Thyroid gland (tissue), 4 donors: ENCODE measurements at regions not wholly inside any gene's neighbourhood (a gene's known extent, or its start where the extent isn't known, plus 50 kb on each side); places are given as distances from the start of the nearest gene placed in this dataset.

Experiments
- POLR2A ChIP-seq, 2 donors: fragments of 450-650 bp; IDR thresholded peaks; one replicate each; pipeline ENCODE4 v1.6.1; 2017; ENCODE audit warnings: antibody characterized with exemption in 2 of 2, mild to moderate bottlenecking in 2 of 2, moderate library complexity in 1 of 2
- TF ChIP-seq, protein P1 (sequence below), 6 experiments: fragments of 200-600 bp in 3 of 6; fragments of 450-650 bp in 3 of 6; sonication (generic) in 3 of 6; IDR thresholded peaks; one replicate each; pipeline ENCODE4 v1.5.1; 2016 to 2019; ENCODE audit warnings: antibody characterized with exemption in 6 of 6, mild to moderate bottlenecking in 2 of 6, inconsistent platforms in 1 of 6, moderate library complexity in 1 of 6

- TF ChIP-seq, protein P1, sequence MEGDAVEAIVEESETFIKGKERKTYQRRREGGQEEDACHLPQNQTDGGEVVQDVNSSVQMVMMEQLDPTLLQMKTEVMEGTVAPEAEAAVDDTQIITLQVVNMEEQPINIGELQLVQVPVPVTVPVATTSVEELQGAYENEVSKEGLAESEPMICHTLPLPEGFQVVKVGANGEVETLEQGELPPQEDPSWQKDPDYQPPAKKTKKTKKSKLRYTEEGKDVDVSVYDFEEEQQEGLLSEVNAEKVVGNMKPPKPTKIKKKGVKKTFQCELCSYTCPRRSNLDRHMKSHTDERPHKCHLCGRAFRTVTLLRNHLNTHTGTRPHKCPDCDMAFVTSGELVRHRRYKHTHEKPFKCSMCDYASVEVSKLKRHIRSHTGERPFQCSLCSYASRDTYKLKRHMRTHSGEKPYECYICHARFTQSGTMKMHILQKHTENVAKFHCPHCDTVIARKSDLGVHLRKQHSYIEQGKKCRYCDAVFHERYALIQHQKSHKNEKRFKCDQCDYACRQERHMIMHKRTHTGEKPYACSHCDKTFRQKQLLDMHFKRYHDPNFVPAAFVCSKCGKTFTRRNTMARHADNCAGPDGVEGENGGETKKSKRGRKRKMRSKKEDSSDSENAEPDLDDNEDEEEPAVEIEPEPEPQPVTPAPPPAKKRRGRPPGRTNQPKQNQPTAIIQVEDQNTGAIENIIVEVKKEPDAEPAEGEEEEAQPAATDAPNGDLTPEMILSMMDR (IDR thresholded peaks at IDR 0.05): no peak
- TF ChIP-seq POLR2A (IDR thresholded peaks at IDR 0.05): no peak
Measured at GRCh38 chr3:28624084-28624483, 275.5 kb upstream of the AZI2 start.
